Breast epithelium (tissue), 4 donors: ENCODE measurements at regions not wholly inside any gene's neighbourhood (a gene's known extent, or its start where the extent isn't known, plus 50 kb on each side); places are given as distances from the start of the nearest gene placed in this dataset.

Experiments
- DNase-seq, 2 donors: peaks; one replicate each; pipeline ENCODE4 v3.0.0-alpha.2; 2019; ENCODE audit warnings: low spot score in 2 of 2
- H3K27ac ChIP-seq, 2 donors: fragments of 200-600 bp; sonication (generic) in 1 of 2; one replicate each; pipeline ENCODE4 v1.5.1; 2016 to 2019; ENCODE audit warnings: mild to moderate bottlenecking in 1 of 2
- H3K27me3 ChIP-seq, 2 donors: fragments of 200-600 bp; sonication (generic) in 1 of 2; one replicate each; pipeline versions ENCODE4 v1.5.1 to v1.6.0; 2017 to 2019; ENCODE audit warnings: control low read depth in 1 of 2, mild to moderate bottlenecking in 1 of 2
- H3K36me3 ChIP-seq: fragments of 200-600 bp; one replicate; pipeline ENCODE4 v1.5.1; 2019
- H3K4me1 ChIP-seq, 2 donors: fragments of 200-600 bp; sonication (generic); one replicate each; pipeline ENCODE4 v1.5.1; 2016 to 2019; ENCODE audit warnings: control low read depth in 1 of 2
- H3K4me3 ChIP-seq, 3 donors: fragments of 200-600 bp; sonication (generic); 1 replicate in 2 of 3; 2 replicates in 1 of 3; pipeline ENCODE4 v1.5.1; 2016 to 2019; ENCODE audit warnings: mild to moderate bottlenecking in 3 of 3, moderate library complexity in 2 of 3
- H3K9me3 ChIP-seq, 2 donors: fragments of 200-600 bp; sonication (generic) in 1 of 2; one replicate each; pipeline ENCODE4 v1.5.1; 2016 to 2019; ENCODE audit warnings: control low read depth in 1 of 2
- POLR2A ChIP-seq: fragments of 450-650 bp; IDR thresholded peaks from one replicate; pipeline ENCODE4 v1.6.1; 2016; ENCODE audit warnings: antibody characterized with exemption, mild to moderate bottlenecking, moderate library complexity
- POLR2AphosphoS5 ChIP-seq, 3 donors: sonication (generic); formaldehyde crosslinking; IDR thresholded peaks; one replicate each; pipeline ENCODE4 v1.6.1; 2017; ENCODE audit warnings: antibody characterized with exemption in 3 of 3
- intact Hi-C: fragments of 100-400 bp; cut with DNase I; formaldehyde crosslinking; loops from one replicate; pipeline ENCODE4 v1.15.1; 2023; ENCODE audit warnings: low total_unique reads
- TF ChIP-seq, protein P1 (sequence below), 3 donors: fragments of 450-650 bp; IDR thresholded peaks; one replicate each; pipeline ENCODE4 v1.5.1; 2016 to 2017; ENCODE audit warnings: antibody characterized with exemption in 3 of 3, mild to moderate bottlenecking in 3 of 3, moderate library complexity in 3 of 3

DNA sequence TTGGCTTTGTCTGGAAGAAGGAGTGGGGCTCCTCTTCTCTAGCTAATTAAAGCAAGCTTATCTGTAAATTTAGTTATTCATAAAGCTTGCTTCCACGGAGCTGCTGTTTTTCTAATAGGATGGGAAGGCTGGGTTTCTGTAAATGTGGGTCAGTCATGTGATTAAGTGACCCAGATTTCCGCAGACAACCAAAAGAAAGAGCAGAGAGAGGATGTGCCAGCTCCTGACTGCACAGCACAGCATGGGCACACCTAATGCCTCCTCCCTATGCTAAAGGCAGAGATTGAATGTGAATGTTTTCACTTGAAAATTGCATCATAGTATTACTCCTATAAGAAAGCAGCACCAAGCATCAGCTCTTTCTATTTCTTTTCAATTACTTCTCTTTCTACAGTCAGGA, 160.2 kb downstream of the FAT3 start:
- Histone ChIP-seq H3K36me3 (no peaks in the 10 kb centered on the region), H3K4me1 (no peaks in the 10 kb centered on the region), H3K27me3 (no peaks in the 10 kb centered on the region), H3K4me3 (no peak overlapping the region), H3K9me3 (no peaks in the 10 kb centered on the region), H3K27ac (no peak overlapping the region)
- DNase-seq: no peak
- TF ChIP-seq POLR2A (no peak), POLR2AphosphoS5 (IDR thresholded peaks at IDR 0.05) (no peak)
- TF ChIP-seq, protein P1, sequence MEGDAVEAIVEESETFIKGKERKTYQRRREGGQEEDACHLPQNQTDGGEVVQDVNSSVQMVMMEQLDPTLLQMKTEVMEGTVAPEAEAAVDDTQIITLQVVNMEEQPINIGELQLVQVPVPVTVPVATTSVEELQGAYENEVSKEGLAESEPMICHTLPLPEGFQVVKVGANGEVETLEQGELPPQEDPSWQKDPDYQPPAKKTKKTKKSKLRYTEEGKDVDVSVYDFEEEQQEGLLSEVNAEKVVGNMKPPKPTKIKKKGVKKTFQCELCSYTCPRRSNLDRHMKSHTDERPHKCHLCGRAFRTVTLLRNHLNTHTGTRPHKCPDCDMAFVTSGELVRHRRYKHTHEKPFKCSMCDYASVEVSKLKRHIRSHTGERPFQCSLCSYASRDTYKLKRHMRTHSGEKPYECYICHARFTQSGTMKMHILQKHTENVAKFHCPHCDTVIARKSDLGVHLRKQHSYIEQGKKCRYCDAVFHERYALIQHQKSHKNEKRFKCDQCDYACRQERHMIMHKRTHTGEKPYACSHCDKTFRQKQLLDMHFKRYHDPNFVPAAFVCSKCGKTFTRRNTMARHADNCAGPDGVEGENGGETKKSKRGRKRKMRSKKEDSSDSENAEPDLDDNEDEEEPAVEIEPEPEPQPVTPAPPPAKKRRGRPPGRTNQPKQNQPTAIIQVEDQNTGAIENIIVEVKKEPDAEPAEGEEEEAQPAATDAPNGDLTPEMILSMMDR (IDR thresholded peaks at IDR 0.05): no peak
- intact Hi-C loops: no loop called here

GRCh38 chr11:92386577-92386976, 162.0 kb downstream of the FAT3 start:
- no peak overlapping the region for H3K27ac ChIP-seq
- H3K27me3 ChIP-seq: no peaks in the 10 kb centered on the region
- DNase-seq: no peak
- no peak for TF ChIP-seq POLR2AphosphoS5 (IDR thresholded peaks at IDR 0.05)
- TF ChIP-seq, protein P1 (IDR thresholded peaks at IDR 0.05): no peak
- TF ChIP-seq POLR2A: no peak
- no peaks in the 10 kb centered on the region for H3K9me3 ChIP-seq
- H3K36me3 ChIP-seq: no peaks in the 10 kb centered on the region
- intact Hi-C loops: no loop called here
- H3K4me1 ChIP-seq: no peaks in the 10 kb centered on the region
- no peak overlapping the region for H3K4me3 ChIP-seq

GRCh38 chr11:92387859-92388258, 163.2 kb downstream of the FAT3 start:
- no peak for DNase-seq
- no peak overlapping the region for H3K4me3 ChIP-seq
- H3K9me3 ChIP-seq: no peaks in the 10 kb centered on the region
- TF ChIP-seq POLR2AphosphoS5 (IDR thresholded peaks at IDR 0.05): no peak
- TF ChIP-seq, protein P1 (IDR thresholded peaks at IDR 0.05): no peak
- TF ChIP-seq POLR2A: no peak
- H3K4me1 ChIP-seq: no peaks in the 10 kb centered on the region
- H3K27ac ChIP-seq: no peak overlapping the region
- intact Hi-C loops: no loop called here
- H3K27me3 ChIP-seq: no peaks in the 10 kb centered on the region
- H3K36me3 ChIP-seq: no peaks in the 10 kb centered on the region

DNA sequence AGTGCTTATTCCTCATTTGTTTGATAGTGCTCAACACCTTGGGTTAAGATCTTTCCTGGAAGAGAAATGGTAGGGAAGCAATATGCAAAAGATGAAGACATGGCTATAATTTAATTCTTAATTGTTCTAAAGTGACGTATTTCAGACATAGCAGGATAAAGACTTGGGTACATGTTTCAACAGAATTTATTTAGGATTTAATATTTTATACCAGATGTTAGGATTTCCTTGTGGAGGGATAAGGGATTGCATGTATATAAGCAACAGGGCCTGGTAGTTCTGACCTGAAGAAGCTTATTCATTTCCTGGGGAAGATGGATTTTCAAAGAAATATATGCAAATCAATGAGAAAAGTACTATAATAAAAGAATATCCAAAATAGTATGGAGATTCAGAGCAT, 163.8 kb downstream of the FAT3 start:
- DNase-seq: no peak
- intact Hi-C loops: no loop called here

DNA sequence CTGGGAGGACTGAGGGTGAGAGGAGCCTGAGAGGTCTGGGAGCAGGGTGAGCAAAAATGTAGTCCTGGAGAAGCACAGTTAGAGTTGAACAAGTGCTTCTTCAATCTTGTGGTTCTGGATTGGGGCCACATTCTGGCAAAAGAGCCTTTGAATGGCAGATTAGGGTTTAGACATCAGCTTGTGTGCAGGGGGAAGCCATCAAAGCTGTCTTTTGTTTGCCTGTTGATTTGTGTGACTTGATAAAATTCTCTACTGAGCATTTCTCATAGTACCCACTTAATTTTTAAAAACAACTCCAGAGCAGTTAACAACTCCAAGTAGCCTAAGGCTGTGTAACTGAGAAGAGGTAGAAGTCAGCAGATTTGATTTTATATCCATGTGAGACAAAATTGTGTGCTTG, 166.2 kb downstream of the FAT3 start:
- H3K4me3 ChIP-seq: no peak overlapping the region
- no peaks in the 10 kb centered on the region for H3K36me3 ChIP-seq
- intact Hi-C loops: no loop called here

More for the DNA sequence above, 163.8 kb downstream of the FAT3 start:
- H3K27me3 ChIP-seq: no peaks in the 10 kb centered on the region
- H3K27ac ChIP-seq: no peak overlapping the region
- TF ChIP-seq, protein P1 (IDR thresholded peaks at IDR 0.05): no peak
- no peak for TF ChIP-seq POLR2A
- TF ChIP-seq POLR2AphosphoS5 (IDR thresholded peaks at IDR 0.05): no peak
- no peaks in the 10 kb centered on the region for H3K9me3 ChIP-seq
- no peaks in the 10 kb centered on the region for H3K4me1 ChIP-seq
- H3K36me3 ChIP-seq: no peaks in the 10 kb centered on the region
- H3K4me3 ChIP-seq: no peak overlapping the region

More for the DNA sequence above, 166.2 kb downstream of the FAT3 start:
- H3K27ac ChIP-seq: no peak overlapping the region
- no peaks in the 10 kb centered on the region for H3K4me1 ChIP-seq
- no peaks in the 10 kb centered on the region for H3K27me3 ChIP-seq
- DNase-seq: no peak
- no peaks in the 10 kb centered on the region for H3K9me3 ChIP-seq
- TF ChIP-seq, protein P1 (IDR thresholded peaks at IDR 0.05): no peak
- TF ChIP-seq POLR2A (no peak), POLR2AphosphoS5 (IDR thresholded peaks at IDR 0.05) (no peak)
